ENCODE measurements at regions not wholly inside any gene's neighbourhood (a gene's known extent, or its start where the extent isn't known, plus 50 kb on each side); places are given as distances from the start of the nearest gene placed in this dataset.

DNA sequence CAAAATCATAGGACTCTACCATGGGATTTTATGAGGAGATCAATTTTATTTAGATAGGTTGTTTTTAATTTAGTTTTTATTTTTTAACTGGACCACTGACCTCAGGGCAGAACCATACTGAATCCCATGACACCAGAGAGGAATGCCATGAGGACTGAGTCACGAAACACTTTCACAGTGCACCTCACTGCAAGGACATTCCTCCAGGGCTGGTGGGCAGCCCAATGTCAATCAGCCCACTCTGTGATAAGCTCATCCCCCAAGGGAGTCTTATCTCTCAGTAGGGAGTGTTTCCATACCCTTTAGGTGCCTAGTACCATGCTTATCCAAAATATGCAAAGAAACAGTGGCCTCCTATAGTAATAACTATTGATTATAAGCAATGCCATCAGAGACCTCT lies 224.5 kb upstream of the CDH6 start:
- TF ChIP-seq EP300 (IDR thresholded peaks at IDR 0.05) (no peak), POLR2AphosphoS5 (IDR thresholded peaks at IDR 0.05) (no peak), POLR2A (IDR thresholded peaks at IDR 0.05) (no peak)
- TF ChIP-seq, protein P1, sequence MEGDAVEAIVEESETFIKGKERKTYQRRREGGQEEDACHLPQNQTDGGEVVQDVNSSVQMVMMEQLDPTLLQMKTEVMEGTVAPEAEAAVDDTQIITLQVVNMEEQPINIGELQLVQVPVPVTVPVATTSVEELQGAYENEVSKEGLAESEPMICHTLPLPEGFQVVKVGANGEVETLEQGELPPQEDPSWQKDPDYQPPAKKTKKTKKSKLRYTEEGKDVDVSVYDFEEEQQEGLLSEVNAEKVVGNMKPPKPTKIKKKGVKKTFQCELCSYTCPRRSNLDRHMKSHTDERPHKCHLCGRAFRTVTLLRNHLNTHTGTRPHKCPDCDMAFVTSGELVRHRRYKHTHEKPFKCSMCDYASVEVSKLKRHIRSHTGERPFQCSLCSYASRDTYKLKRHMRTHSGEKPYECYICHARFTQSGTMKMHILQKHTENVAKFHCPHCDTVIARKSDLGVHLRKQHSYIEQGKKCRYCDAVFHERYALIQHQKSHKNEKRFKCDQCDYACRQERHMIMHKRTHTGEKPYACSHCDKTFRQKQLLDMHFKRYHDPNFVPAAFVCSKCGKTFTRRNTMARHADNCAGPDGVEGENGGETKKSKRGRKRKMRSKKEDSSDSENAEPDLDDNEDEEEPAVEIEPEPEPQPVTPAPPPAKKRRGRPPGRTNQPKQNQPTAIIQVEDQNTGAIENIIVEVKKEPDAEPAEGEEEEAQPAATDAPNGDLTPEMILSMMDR (IDR thresholded peaks at IDR 0.05): no peak
